Esophagus squamous epithelium (tissue), 5 donors: ENCODE measurements at regions not wholly inside any gene's neighbourhood (a gene's known extent, or its start where the extent isn't known, plus 50 kb on each side); places are given as distances from the start of the nearest gene placed in this dataset.

Source experiments
- DNase-seq: peaks from one replicate; lab custom pipeline; 2025; lab: John Stamatoyannopoulos, UW
- H3K27ac ChIP-seq, 4 donors: fragments of 200-600 bp; sonication (generic); one replicate each; pipeline ENCODE4 v1.5.1; 2016 to 2019; ENCODE audit warnings: mild to moderate bottlenecking in 1 of 4
- H3K27me3 ChIP-seq, 4 donors: fragments of 200-600 bp; sonication (generic); 1 replicate in 3 of 4; 2 replicates in 1 of 4; pipeline versions ENCODE4 v1.5.1 to v1.6.0; 2017 to 2021; ENCODE audit warnings: antibody characterized with exemption in 1 of 4
- H3K36me3 ChIP-seq, 3 donors: fragments of 200-600 bp; sonication (generic); one replicate each; pipeline ENCODE4 v1.5.1; 2016 to 2019
- H3K4me1 ChIP-seq, 3 donors: fragments of 200-600 bp; sonication (generic); one replicate each; pipeline ENCODE4 v1.5.1; 2017 to 2019
- H3K4me3 ChIP-seq, 4 donors: fragments of 200-600 bp; sonication (generic); 1 replicate in 3 of 4; 2 replicates in 1 of 4; pipeline ENCODE4 v1.5.1; 2016 to 2019; ENCODE audit warnings: mild to moderate bottlenecking in 2 of 4, moderate library complexity in 1 of 4
- H3K9me3 ChIP-seq, 3 donors: fragments of 200-600 bp; sonication (generic); one replicate each; pipeline ENCODE4 v1.5.1; 2016 to 2019
- POLR2A ChIP-seq, 4 donors: fragments of 450-650 bp; IDR thresholded peaks; one replicate each; pipeline ENCODE4 v1.6.1; 2017; ENCODE audit warnings: antibody characterized with exemption in 4 of 4, mild to moderate bottlenecking in 4 of 4, moderate library complexity in 3 of 4
- WGBS, 2 donors: methylation state at CpG; one replicate each; pipeline ENCODE4 v1.1.5; 2018; 5-methylcytosine and 5-hydroxymethylcytosine counted together
- intact Hi-C: fragments of 100-400 bp; cut with DNase I; formaldehyde crosslinking; loops from one replicate; pipeline ENCODE4 v1.15.0; 2022
- TF ChIP-seq, protein P1 (sequence below), 6 experiments: fragments of 450-650 bp in 4 of 6; fragments of 200-600 bp in 2 of 6; sonication (generic) in 2 of 6; IDR thresholded peaks; one replicate each; pipeline ENCODE4 v1.5.1; 2016 to 2019; ENCODE audit warnings: antibody characterized with exemption in 6 of 6, mild to moderate bottlenecking in 4 of 6, moderate library complexity in 4 of 6
- donor health status: DM: yes; HTN: yes; CAD: no.

DNA sequence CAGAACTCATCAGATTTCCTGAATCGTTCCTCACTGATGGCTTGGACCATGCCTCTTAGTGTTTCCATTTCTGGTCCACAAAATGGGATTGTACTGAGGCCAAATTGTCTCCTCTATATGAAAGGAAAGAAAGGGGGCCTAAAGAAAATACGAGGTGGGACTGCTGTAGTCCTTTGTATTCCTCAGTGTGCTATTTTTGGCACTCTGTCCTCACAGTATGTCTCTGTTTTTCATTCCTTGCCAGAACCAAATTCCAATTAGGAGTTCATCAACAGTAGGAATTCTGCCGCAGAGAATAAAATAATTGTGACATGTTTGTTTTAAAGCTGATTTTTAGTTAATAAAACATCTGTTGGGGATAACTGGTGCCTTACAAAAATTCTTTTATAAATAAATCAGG, 515.7 kb downstream of the SMARCA1 start:
- no peak overlapping the region for H3K27ac ChIP-seq
- no peaks in the 10 kb centered on the region for H3K4me1 ChIP-seq
- H3K27me3 ChIP-seq = no peaks in the 10 kb centered on the region
- no peaks in the 10 kb centered on the region for H3K36me3 ChIP-seq
- no peak for TF ChIP-seq POLR2A (IDR thresholded peaks at IDR 0.05)
- TF ChIP-seq, protein P1, sequence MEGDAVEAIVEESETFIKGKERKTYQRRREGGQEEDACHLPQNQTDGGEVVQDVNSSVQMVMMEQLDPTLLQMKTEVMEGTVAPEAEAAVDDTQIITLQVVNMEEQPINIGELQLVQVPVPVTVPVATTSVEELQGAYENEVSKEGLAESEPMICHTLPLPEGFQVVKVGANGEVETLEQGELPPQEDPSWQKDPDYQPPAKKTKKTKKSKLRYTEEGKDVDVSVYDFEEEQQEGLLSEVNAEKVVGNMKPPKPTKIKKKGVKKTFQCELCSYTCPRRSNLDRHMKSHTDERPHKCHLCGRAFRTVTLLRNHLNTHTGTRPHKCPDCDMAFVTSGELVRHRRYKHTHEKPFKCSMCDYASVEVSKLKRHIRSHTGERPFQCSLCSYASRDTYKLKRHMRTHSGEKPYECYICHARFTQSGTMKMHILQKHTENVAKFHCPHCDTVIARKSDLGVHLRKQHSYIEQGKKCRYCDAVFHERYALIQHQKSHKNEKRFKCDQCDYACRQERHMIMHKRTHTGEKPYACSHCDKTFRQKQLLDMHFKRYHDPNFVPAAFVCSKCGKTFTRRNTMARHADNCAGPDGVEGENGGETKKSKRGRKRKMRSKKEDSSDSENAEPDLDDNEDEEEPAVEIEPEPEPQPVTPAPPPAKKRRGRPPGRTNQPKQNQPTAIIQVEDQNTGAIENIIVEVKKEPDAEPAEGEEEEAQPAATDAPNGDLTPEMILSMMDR (IDR thresholded peaks at IDR 0.05) = no peak
- DNase-seq = no peak
- WGBS, 2 donors = 24 to 32% methylated on average over 2 to 3 of the region's 3 CpGs
- intact Hi-C loops = no loop called here
- no peak overlapping the region for H3K4me3 ChIP-seq
- no peaks in the 10 kb centered on the region for H3K9me3 ChIP-seq

DNA sequence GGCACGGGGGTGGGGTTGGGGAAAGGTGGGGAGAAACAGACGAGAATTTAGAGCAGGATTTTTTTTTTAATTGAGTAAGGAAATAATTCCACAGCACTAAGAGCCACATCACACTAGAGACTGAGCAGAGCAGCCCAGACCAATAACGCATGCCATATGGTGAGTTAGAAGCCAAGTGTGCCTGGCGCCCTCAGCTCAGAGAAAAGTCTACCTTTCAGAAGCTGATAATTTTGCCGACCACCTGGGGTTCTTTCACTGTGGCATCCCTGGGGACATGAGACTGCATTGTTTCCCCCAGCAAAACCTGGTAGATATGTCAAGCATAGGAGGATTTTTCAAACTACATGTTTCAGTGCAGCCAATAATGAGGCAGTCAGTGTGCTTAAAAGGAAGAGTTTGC, 516.8 kb downstream of the SMARCA1 start:
- intact Hi-C loops = no loop called here
- no peak overlapping the region for H3K4me3 ChIP-seq
- H3K4me1 ChIP-seq = no peaks in the 10 kb centered on the region
- no peaks in the 10 kb centered on the region for H3K36me3 ChIP-seq
- no peaks in the 10 kb centered on the region for H3K9me3 ChIP-seq
- WGBS, 2 donors = 62 to 100% methylated on average over 2 to 5 of the region's 5 CpGs
- TF ChIP-seq, protein P1 (IDR thresholded peaks at IDR 0.05) = no peak
- no peak for TF ChIP-seq POLR2A (IDR thresholded peaks at IDR 0.05)
- no peaks in the 10 kb centered on the region for H3K27me3 ChIP-seq
- no peak for DNase-seq
- no peak overlapping the region for H3K27ac ChIP-seq

DNA sequence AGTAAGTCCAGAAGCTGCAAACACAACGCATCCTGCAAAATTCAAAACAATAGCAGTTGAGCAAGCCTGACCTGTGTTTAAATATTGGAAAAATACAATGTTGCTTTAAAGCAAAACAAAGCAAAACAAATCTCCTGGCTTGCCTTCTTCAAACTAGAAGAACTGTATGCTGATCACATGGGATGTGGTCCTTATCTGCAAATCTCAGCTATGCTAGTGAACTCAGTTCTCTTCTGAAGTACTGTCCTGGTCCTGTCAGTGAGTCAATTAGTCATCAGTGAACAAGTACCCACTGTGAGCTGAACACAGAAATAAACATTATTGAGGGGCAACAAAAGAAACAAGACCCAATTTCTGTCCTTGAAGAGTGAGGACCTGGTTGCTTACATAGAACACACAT, 522.5 kb downstream of the SMARCA1 start:
- Histone ChIP-seq H3K27ac (no peak overlapping the region), H3K36me3 (no peaks in the 10 kb centered on the region), H3K4me3 (no peak overlapping the region), H3K27me3 (no peaks in the 10 kb centered on the region), H3K4me1 (no peaks in the 10 kb centered on the region), H3K9me3 (no peaks in the 10 kb centered on the region)
- intact Hi-C loops = no loop called here
- WGBS, 2 donors = 33 to 44% methylated on average over 1 of the region's 1 CpG
- TF ChIP-seq, protein P1 (IDR thresholded peaks at IDR 0.05) = no peak
- TF ChIP-seq POLR2A (IDR thresholded peaks at IDR 0.05) = no peak
- no peak for DNase-seq

DNA sequence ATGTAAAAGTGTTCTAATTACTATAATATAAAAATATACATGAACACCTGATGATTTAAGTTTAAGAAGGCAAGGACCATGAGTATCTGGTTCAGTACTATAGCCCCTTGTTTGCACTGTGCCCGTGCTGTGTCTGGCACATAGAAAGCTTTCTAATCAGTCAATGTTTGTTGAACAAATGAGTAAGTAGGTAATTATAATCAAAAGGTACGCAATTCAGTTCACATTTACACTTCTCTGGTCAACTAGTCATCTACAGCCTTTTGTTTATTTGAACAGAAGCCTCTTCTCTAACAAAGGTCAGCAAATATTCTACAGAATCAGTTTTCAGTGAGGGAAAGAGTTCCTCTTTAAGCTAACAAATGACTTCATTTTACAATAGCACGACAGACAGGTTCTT, 523.3 kb downstream of the SMARCA1 start:
- Histone ChIP-seq H3K27ac (no peak overlapping the region), H3K36me3 (no peaks in the 10 kb centered on the region), H3K4me1 (no peaks in the 10 kb centered on the region), H3K4me3 (no peak overlapping the region), H3K27me3 (no peaks in the 10 kb centered on the region), H3K9me3 (no peaks in the 10 kb centered on the region)
- TF ChIP-seq, protein P1 (IDR thresholded peaks at IDR 0.05) = no peak
- no peak for TF ChIP-seq POLR2A (IDR thresholded peaks at IDR 0.05)
- intact Hi-C loops = no loop called here
- no peak for DNase-seq
- WGBS, 2 donors = 32 to 33% methylated on average over 3 of the region's 3 CpGs

DNA sequence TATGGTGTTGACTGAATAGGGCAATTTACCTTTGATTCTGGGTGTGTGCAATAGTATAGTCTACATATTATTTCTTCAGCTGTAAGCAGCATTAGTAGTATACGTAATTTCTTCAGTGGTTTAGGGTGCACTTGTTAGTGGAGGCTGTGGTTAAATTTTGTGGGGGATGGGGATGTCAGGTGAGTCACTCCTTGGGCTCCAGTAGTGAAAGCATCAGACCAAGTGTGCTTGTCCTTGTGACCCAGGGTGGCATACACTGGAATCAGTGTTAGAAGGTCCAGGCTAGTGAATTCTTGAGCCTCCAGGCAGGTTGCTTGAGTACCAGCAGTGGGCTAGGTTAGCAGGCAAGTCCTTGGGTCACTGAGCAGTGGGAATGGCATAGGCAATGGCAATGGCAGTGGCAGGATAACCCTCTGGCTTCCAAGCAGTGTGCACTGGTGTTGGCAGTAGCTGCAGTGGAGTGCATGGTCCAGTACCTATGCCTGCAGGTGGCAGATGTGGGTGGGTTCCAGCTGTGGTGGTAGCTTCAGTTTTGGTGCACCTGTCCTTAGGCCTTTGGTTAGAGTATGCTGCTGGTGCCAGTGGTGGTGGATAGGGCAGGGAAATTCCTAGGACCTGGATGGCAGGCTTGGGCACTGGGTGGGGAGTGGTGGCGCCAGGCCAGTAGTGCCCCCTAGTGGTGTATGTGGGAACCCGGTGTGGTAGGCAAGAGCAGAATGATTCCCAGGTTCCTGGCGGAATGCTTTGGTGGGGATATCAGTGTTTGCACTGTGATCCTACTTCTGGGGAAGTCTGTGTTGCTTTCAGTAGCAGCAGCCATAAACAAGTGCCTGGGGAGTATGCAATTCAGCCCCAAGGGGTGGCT, 531.0 kb downstream of the SMARCA1 start:
- Histone ChIP-seq H3K36me3 (no peaks in the 10 kb centered on the region), H3K9me3 (no peaks in the 10 kb centered on the region), H3K4me3 (no peak overlapping the region), H3K27ac (no peak overlapping the region), H3K27me3 (no peaks in the 10 kb centered on the region), H3K4me1 (no peaks in the 10 kb centered on the region)
- TF ChIP-seq POLR2A (IDR thresholded peaks at IDR 0.05) = no peak
- 63% methylated on average over 3 of the region's 4 CpGs; no CpG with 5 or more reads in 1 of the 2 donors for WGBS, 2 donors
- DNase-seq = no peak
- intact Hi-C loops = no loop called here
